Liver (tissue), 3 donors: ENCODE measurements at regions not wholly inside any gene's neighbourhood (a gene's known extent, or its start where the extent isn't known, plus 50 kb on each side); places are given as distances from the start of the nearest gene placed in this dataset.

Source experiments
- CTCF ChIP-seq: fragments of 150-350 bp; IDR thresholded peaks from 2 replicates; pipeline ENCODE4 v1.5.1; 2017; ENCODE audit warnings: improper control_type of control experiment, low read depth, low read length; ENCODE audit not compliant: missing input control
- HNF4G ChIP-seq: IDR thresholded peaks from 2 replicates; pipeline ENCODE4 v1.6.1; 2016; ENCODE audit warnings: antibody characterized with exemption
- JUND ChIP-seq, 2 donors: IDR thresholded peaks; 2 replicates each; pipeline ENCODE4 v1.6.1; 2016; ENCODE audit warnings: antibody characterized with exemption in 2 of 2
- MAX ChIP-seq: IDR thresholded peaks from 2 replicates; pipeline ENCODE4 v1.6.1; 2016; ENCODE audit warnings: antibody characterized with exemption
- NR2F2 ChIP-seq: IDR thresholded peaks from 2 replicates; pipeline ENCODE4 v1.6.1; 2016; ENCODE audit warnings: antibody characterized with exemption
- YY1 ChIP-seq: IDR thresholded peaks from 2 replicates; pipeline ENCODE4 v1.6.1; 2016; ENCODE audit warnings: antibody characterized with exemption, mild to moderate bottlenecking
- donor health status: healthy.
- donor health status: healthy.

- TF ChIP-seq HNF4G (no peak), NR2F2 (no peak), CTCF (no peak), MAX (no peak), YY1 (no peak), JUND (IDR thresholded peaks at IDR 0.05) (no peak)
These were observed 50.5 kb upstream of the ITPRID2 start for GRCh38 chr2:181841079-181841478.
